H1 (cell line): ENCODE measurements at regions not wholly inside any gene's neighbourhood (a gene's known extent, or its start where the extent isn't known, plus 50 kb on each side); places are given as distances from the start of the nearest gene placed in this dataset.

Experiments
- CTCF ChIA-PET: fragments of 300-600 bp; sonication (Branson Sonifier 250); formaldehyde crosslinking; loops from one replicate; lab custom pipeline; 2021; ENCODE audit not compliant: partially characterized antibody; lab: Charles Lee
- POLR2A ChIA-PET: fragments of 300-600 bp; sonication (Branson Sonifier 250); formaldehyde crosslinking; loops from one replicate; lab custom pipeline; 2021; ENCODE audit warnings: inconsistent platforms; ENCODE audit not compliant: partially characterized antibody; lab: Charles Lee
- DNase-seq, 2 experiments: peaks; one replicate each; pipeline versions ENCODE4 v3.0.0 to v3.0.0-alpha.2; 2010 to 2022; ENCODE audit warnings: low spot score in 2 of 2, low read depth in 1 of 2, mixed read lengths in 1 of 2
- FAIRE-seq: peaks from 2 replicates; lab custom pipeline; 2011; peaks lifted over from hg19 to GRCh38; lab: Jason Lieb, UNC
- H2AFZ ChIP-seq: 2 replicates; pipeline ENCODE4 v1.8.1; 2012; ENCODE audit warnings: low read length, inconsistent platforms
- H2AK5ac ChIP-seq: 2 replicates; pipeline ENCODE4 v1.6.1; 2013; ENCODE audit warnings: low read depth, low read length
- H2BK120ac ChIP-seq: replicated peaks from 2 replicates; pipeline ENCODE3; 2013; ENCODE audit warnings: low read depth, low read length, inconsistent platforms
- H2BK12ac ChIP-seq: 2 replicates; pipeline ENCODE4 v1.6.1; 2013; ENCODE audit warnings: low read depth, low read length
- H2BK15ac ChIP-seq: 2 replicates; pipeline ENCODE4 v1.6.1; 2013; ENCODE audit warnings: low read length
- H2BK20ac ChIP-seq: 2 replicates; pipeline ENCODE4 v1.6.1; 2013; ENCODE audit warnings: low read length
- H2BK5ac ChIP-seq: 2 replicates; pipeline ENCODE4 v1.6.1; 2013; ENCODE audit warnings: low read depth, low read length
- H3K14ac ChIP-seq: 2 replicates; pipeline ENCODE4 v1.6.1; 2013; ENCODE audit warnings: inconsistent platforms; ENCODE audit not compliant: insufficient read length
- H3K18ac ChIP-seq: 2 replicates; pipeline ENCODE4 v1.6.1; 2013; ENCODE audit warnings: low read length; ENCODE audit errors: extremely low read depth
- H3K23ac ChIP-seq: 2 replicates; pipeline ENCODE4 v1.6.1; 2013; ENCODE audit warnings: inconsistent platforms; ENCODE audit not compliant: insufficient read length
- H3K23me2 ChIP-seq: 2 replicates; pipeline ENCODE4 v1.6.1; 2013; ENCODE audit warnings: low read depth, low read length
- H3K27ac ChIP-seq: 2 replicates; pipeline ENCODE4 v1.6.1; 2011; ENCODE audit warnings: low read depth, low read length, inconsistent platforms
- H3K27me3 ChIP-seq, 4 experiments: replicated peaks in 1 of 4; 1 replicate in 1 of 4; 2 replicates in 3 of 4; pipeline versions ENCODE4 v1.6.1 to v1.8.1; 2011 to 2013; ENCODE audit warnings: low read length in 3 of 4, mild to moderate bottlenecking in 3 of 4, inconsistent platforms in 2 of 4, mixed read lengths in 2 of 4, moderate library complexity in 1 of 4; ENCODE audit not compliant: control insufficient read depth in 3 of 4, insufficient read depth in 3 of 4; ENCODE audit errors: extremely low read depth in 1 of 4
- H3K36me3 ChIP-seq, 4 experiments: 2 replicates each; pipeline versions ENCODE4 v1.6.1 to v1.8.1; 2011 to 2013; ENCODE audit warnings: mild to moderate bottlenecking in 4 of 4, low read length in 3 of 4, moderate library complexity in 2 of 4, control low read depth in 1 of 4, inconsistent platforms in 1 of 4; ENCODE audit not compliant: insufficient read depth in 4 of 4, control insufficient read depth in 2 of 4
- H3K4ac ChIP-seq: replicated peaks from 2 replicates; pipeline ENCODE3; 2013; ENCODE audit warnings: low read length, low read depth, mixed read lengths, inconsistent platforms; ENCODE audit not compliant: insufficient read length
- H3K4me1 ChIP-seq, 4 experiments: replicated peaks in 1 of 4; 1 replicate in 1 of 4; 2 replicates in 3 of 4; pipeline versions ENCODE4 v1.6.1 to v1.8.1; 2011 to 2013; ENCODE audit warnings: low read length in 3 of 4, inconsistent platforms in 2 of 4, mixed read lengths in 1 of 4; ENCODE audit not compliant: insufficient read depth in 4 of 4, control insufficient read depth in 3 of 4
- H3K4me2 ChIP-seq, 2 experiments: 2 replicates each; pipeline versions ENCODE4 v1.6.1 to v1.8.1; 2011 to 2013; ENCODE audit warnings: low read depth in 2 of 2, low read length in 2 of 2, control low read depth in 1 of 2, inconsistent platforms in 1 of 2, mild to moderate bottlenecking in 1 of 2; ENCODE audit not compliant: insufficient read depth in 1 of 2
- H3K4me3 ChIP-seq, 4 experiments: fragments of 200-600, 300-600 bp in 1 of 4; sonication (generic), shearing (Covaris generic), sonication (Bioruptor Twin) in 1 of 4; 2 replicates each; pipeline versions ENCODE4 v1.5.1 to v1.8.1; 2011 to 2016; ENCODE audit warnings: low read length in 4 of 4, low read depth in 3 of 4, control low read depth in 2 of 4, inconsistent platforms in 2 of 4, mild to moderate bottlenecking in 2 of 4, mixed read lengths in 1 of 4, moderate library complexity in 1 of 4; ENCODE audit not compliant: insufficient read depth in 2 of 4; ENCODE audit errors: extremely low read depth in 1 of 4
- H3K56ac ChIP-seq: replicated peaks from 2 replicates; pipeline ENCODE3; 2013; ENCODE audit warnings: low read depth, mild to moderate bottlenecking, mixed read lengths, low read length, inconsistent platforms; ENCODE audit not compliant: insufficient read length
- H3K79me1 ChIP-seq: 2 replicates; pipeline ENCODE4 v1.6.1; 2013; ENCODE audit warnings: low read depth, low read length, control low read depth
- H3K79me2 ChIP-seq, 2 experiments: 2 replicates each; pipeline versions ENCODE4 v1.6.1 to v1.8.1; 2012 to 2013; ENCODE audit warnings: low read length in 2 of 2, mild to moderate bottlenecking in 2 of 2, inconsistent platforms in 1 of 2; ENCODE audit not compliant: insufficient read depth in 2 of 2, control insufficient read depth in 1 of 2
- H3K9ac ChIP-seq, 4 experiments: replicated peaks in 1 of 4; 1 replicate in 1 of 4; 2 replicates in 3 of 4; pipeline versions ENCODE4 v1.6.1 to v1.8.1; 2011 to 2013; ENCODE audit warnings: low read depth in 3 of 4, low read length in 3 of 4, control low read depth in 2 of 4, mild to moderate bottlenecking in 2 of 4, moderate library complexity in 2 of 4, inconsistent platforms in 1 of 4; ENCODE audit errors: extremely low read depth in 1 of 4
- H3K9me3 ChIP-seq, 2 experiments: 2 replicates each; pipeline versions ENCODE4 v1.6.1 to v1.8.1; 2012 to 2013; ENCODE audit warnings: mild to moderate bottlenecking in 2 of 2, moderate library complexity in 2 of 2, control low read depth in 1 of 2, inconsistent platforms in 1 of 2, low read depth in 1 of 2, low read length in 1 of 2, mixed read lengths in 1 of 2; ENCODE audit not compliant: insufficient read depth in 2 of 2
- H4K20me1 ChIP-seq, 2 experiments: replicated peaks in 1 of 2; 2 replicates each; pipeline versions ENCODE3 to v1.8.1; 2011 to 2013; ENCODE audit warnings: inconsistent platforms in 2 of 2, low read length in 2 of 2, mild to moderate bottlenecking in 1 of 2; ENCODE audit not compliant: insufficient read depth in 2 of 2, control insufficient read depth in 1 of 2
- H4K5ac ChIP-seq: 2 replicates; pipeline ENCODE4 v1.6.1; 2013; ENCODE audit warnings: low read length, low read depth, mixed read lengths, inconsistent platforms; ENCODE audit not compliant: insufficient read length
- H4K8ac ChIP-seq: 2 replicates; pipeline ENCODE4 v1.8.0; 2013; ENCODE audit warnings: mild to moderate bottlenecking, moderate library complexity, low read length, inconsistent platforms; ENCODE audit not compliant: insufficient read depth; ENCODE audit errors: extremely low read depth
- H4K91ac ChIP-seq: replicated peaks from 2 replicates; pipeline ENCODE3; 2013; ENCODE audit warnings: low read length, mixed read lengths, inconsistent platforms; ENCODE audit not compliant: insufficient read length
- BACH1 ChIP-seq: IDR thresholded peaks from 2 replicates; pipeline ENCODE4 v1.6.1; 2012; ENCODE audit warnings: low read length, improper control_type of control experiment
- CREB1 ChIP-seq: IDR thresholded peaks from 2 replicates; pipeline ENCODE4 v1.6.1; 2012; ENCODE audit warnings: inconsistent platforms
- CTBP2 ChIP-seq: IDR thresholded peaks from 2 replicates; pipeline ENCODE4 v1.7.0; 2011; ENCODE audit warnings: borderline replicate concordance, mild to moderate bottlenecking, moderate library complexity, mixed read lengths, low read length; ENCODE audit not compliant: insufficient read depth, insufficient read length
- KDM1A ChIP-seq: fragments of 200-600, 300-600 bp; sonication (generic); IDR thresholded peaks from 2 replicates; pipeline ENCODE4 v1.7.1; 2016; ENCODE audit warnings: mild to moderate bottlenecking, low read length, borderline replicate concordance
- MAFK ChIP-seq: IDR thresholded peaks from 2 replicates; pipeline ENCODE4 v1.6.1; 2012; ENCODE audit warnings: low read depth, mild to moderate bottlenecking, improper control_type of control experiment, low read length
- NRF1 ChIP-seq: IDR thresholded peaks from 2 replicates; pipeline ENCODE4 v1.6.1; 2011; ENCODE audit warnings: mild to moderate bottlenecking, low read depth, low read length, improper control_type of control experiment
- POU5F1 ChIP-seq: IDR thresholded peaks from 2 replicates; pipeline ENCODE4 v1.6.1; 2011; ENCODE audit warnings: low read depth, mild to moderate bottlenecking, low read length, moderate library complexity
- SP4 ChIP-seq: IDR thresholded peaks from 2 replicates; pipeline ENCODE4 v1.6.1; 2012; ENCODE audit warnings: low read length, inconsistent platforms
- TBP ChIP-seq: IDR thresholded peaks from 2 replicates; pipeline ENCODE4 v1.6.1; 2011; ENCODE audit warnings: low read depth, low read length, improper control_type of control experiment
- ZNF274 ChIP-seq: IDR thresholded peaks from 2 replicates; pipeline ENCODE4 v1.7.0; 2012; ENCODE audit warnings: low read length, borderline replicate concordance; ENCODE audit errors: extremely low read depth
- WGBS, 2 experiments: shearing (Covaris generic) in 1 of 2; methylation state at CpG; one replicate each; pipeline versions ENCODE4 v1.1.6 to v1.1.7; 2013 to 2015; ENCODE audit warnings: low lambda C conversion rate in 2 of 2, mixed read lengths in 2 of 2, inconsistent platforms in 1 of 2, low coverage in 1 of 2, missing lambda C conversion rate in 1 of 2; ENCODE audit not compliant: insufficient replicate concordance in 2 of 2, insufficient coverage in 1 of 2, insufficient read length in 1 of 2; ENCODE audit errors: extremely low coverage in 1 of 2, missing lambda C conversion rate in 1 of 2; 5-methylcytosine and 5-hydroxymethylcytosine counted together

DNA sequence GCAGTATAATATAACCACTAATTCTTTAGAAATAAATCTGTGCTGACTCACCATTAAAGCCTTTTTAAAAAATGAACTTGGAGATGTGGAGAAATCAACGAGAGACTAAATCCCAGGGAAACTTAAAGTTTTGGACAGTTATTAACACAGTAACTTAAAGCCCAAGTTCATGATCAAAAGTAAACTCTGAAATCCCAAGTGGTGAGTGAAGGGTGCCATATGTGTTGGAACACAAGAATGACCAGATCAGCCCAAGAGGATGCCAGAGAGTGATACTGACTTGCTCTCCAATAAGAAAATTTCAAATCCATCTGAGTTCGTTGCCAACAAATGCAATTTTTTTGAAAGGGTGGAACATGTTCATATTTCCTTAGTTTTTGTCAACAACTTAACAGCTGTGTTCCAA lies 838.1 kb upstream of the ACVR2A start:
- FAIRE-seq (no peak), DNase-seq (no peak)
- 93% methylated on average over 2 of the region's 2 CpGs; no CpG with 5 or more reads in 1 of the 2 experiments for WGBS, 2 experiments
- no peaks in the 10 kb centered on the region for H3K79me1 ChIP-seq
- no peaks in the 10 kb centered on the region for H3K23me2 ChIP-seq
- H3K4me3 ChIP-seq: no peak overlapping the region
- CTCF ChIA-PET: no interaction called here
- H2BK20ac ChIP-seq: no peak overlapping the region
- H3K79me2 ChIP-seq: no peaks in the 10 kb centered on the region
- TF ChIP-seq TBP: no peak
- TF ChIP-seq NRF1: no peak
- no peak for TF ChIP-seq ZNF274
- TF ChIP-seq POU5F1: no peak
- no peak for TF ChIP-seq SP4
- TF ChIP-seq BACH1: no peak
- TF ChIP-seq CTBP2: no peak
- TF ChIP-seq CREB1: no peak
- no peak for TF ChIP-seq KDM1A
- TF ChIP-seq MAFK: no peak
- no peak overlapping the region for H2BK5ac ChIP-seq
- H2AK5ac ChIP-seq: no peak overlapping the region
- H4K20me1 ChIP-seq: no peaks in the 10 kb centered on the region
- H2BK120ac ChIP-seq: no peak overlapping the region
- H3K9me3 ChIP-seq: no peaks in the 10 kb centered on the region
- H4K91ac ChIP-seq: no peak overlapping the region
- no peaks in the 10 kb centered on the region; a peak in 1 of 7 replicates for H3K27me3 ChIP-seq
- no peak overlapping the region for H3K23ac ChIP-seq
- no peak overlapping the region for H3K56ac ChIP-seq
- no peak overlapping the region for H2BK12ac ChIP-seq
- H4K5ac ChIP-seq: no peak overlapping the region
- H2AFZ ChIP-seq: no peak overlapping the region
- no peaks in the 10 kb centered on the region for H3K36me3 ChIP-seq
- H4K8ac ChIP-seq: no peak overlapping the region
- H3K14ac ChIP-seq: no peak overlapping the region
- no peak overlapping the region for H3K18ac ChIP-seq
- POLR2A ChIA-PET: no interaction called here
- H3K4me1 ChIP-seq: no peaks in the 10 kb centered on the region
- no peak overlapping the region for H3K9ac ChIP-seq
- no peak overlapping the region for H2BK15ac ChIP-seq
- H3K4ac ChIP-seq: no peak overlapping the region
- H3K4me2 ChIP-seq: no peak overlapping the region
- no peak overlapping the region for H3K27ac ChIP-seq
